Calu3 (cell line): ENCODE measurements at regions not wholly inside any gene's neighbourhood (a gene's known extent, or its start where the extent isn't known, plus 50 kb on each side); places are given as distances from the start of the nearest gene placed in this dataset.

ENCODE experiments used
- BruUV-seq: library from RNA; stranded (reverse); fragments of 400-500 nt; replicated peaks from 2 replicates; lab custom pipeline; 2021; lab: Mats Ljungman, UMichigan
- CTCF ChIA-PET: fragments of 300-600 bp; sonication (Branson Sonifier 250); formaldehyde crosslinking; loops from one replicate; lab custom pipeline; 2022; ENCODE audit warnings: antibody characterized with exemption; lab: Charles Lee
- DNase-seq: peaks from one replicate; pipeline ENCODE4 v3.0.0; 2022
- H3K27ac Mint-ChIP-seq: one replicate; pipeline ENCODE4 v1.8.0; 2022; ENCODE audit warnings: mixed read lengths; ENCODE audit not compliant: unreplicated experiment
- H3K27me3 Mint-ChIP-seq: one replicate; pipeline ENCODE4 v1.8.0; 2022; ENCODE audit warnings: mixed read lengths; ENCODE audit not compliant: unreplicated experiment
- H3K36me3 Mint-ChIP-seq: one replicate; pipeline ENCODE4 v1.8.0; 2022; ENCODE audit warnings: mild to moderate bottlenecking, moderate library complexity, mixed read lengths; ENCODE audit not compliant: insufficient read depth, unreplicated experiment
- H3K4me1 Mint-ChIP-seq: one replicate; pipeline ENCODE4 v1.8.0; 2022; ENCODE audit warnings: mild to moderate bottlenecking, low read depth, mixed read lengths; ENCODE audit not compliant: unreplicated experiment
- H3K4me3 Mint-ChIP-seq: one replicate; pipeline ENCODE4 v1.8.0; 2022; ENCODE audit warnings: mild to moderate bottlenecking, low read depth, moderate library complexity, mixed read lengths; ENCODE audit not compliant: unreplicated experiment
- H3K9me3 Mint-ChIP-seq: one replicate; pipeline ENCODE4 v1.8.0; 2022; ENCODE audit warnings: low read depth, mixed read lengths; ENCODE audit not compliant: unreplicated experiment
- intact Hi-C: fragments of 100-400 bp; cut with micrococcal nuclease; formaldehyde crosslinking; loops from one replicate; pipeline ENCODE4 v1.10.0; 2022; ENCODE audit not compliant: unreplicated experiment
- TF ChIP-seq, protein P1 (sequence below): fragments of 200-600 bp; IDR thresholded peaks from one replicate; pipeline ENCODE4 v1.8.0; 2022; ENCODE audit warnings: antibody characterized with exemption; ENCODE audit not compliant: unreplicated experiment

GRCh38 chr6:3559561-3559960 is 102.7 kb upstream of the SLC22A23 start:
- intact Hi-C loops = no loop called here
- Mint-ChIP-seq H3K4me1 (no peaks in the 10 kb centered on the region), H3K27me3 (peaks cover 30% of the 10 kb centered on the region), H3K9me3 (no peaks in the 10 kb centered on the region), H3K36me3 (no peaks in the 10 kb centered on the region), H3K4me3 (no peak overlapping the region), H3K27ac (no peak overlapping the region)
- DNase-seq = no peak
- TF ChIP-seq, protein P1, sequence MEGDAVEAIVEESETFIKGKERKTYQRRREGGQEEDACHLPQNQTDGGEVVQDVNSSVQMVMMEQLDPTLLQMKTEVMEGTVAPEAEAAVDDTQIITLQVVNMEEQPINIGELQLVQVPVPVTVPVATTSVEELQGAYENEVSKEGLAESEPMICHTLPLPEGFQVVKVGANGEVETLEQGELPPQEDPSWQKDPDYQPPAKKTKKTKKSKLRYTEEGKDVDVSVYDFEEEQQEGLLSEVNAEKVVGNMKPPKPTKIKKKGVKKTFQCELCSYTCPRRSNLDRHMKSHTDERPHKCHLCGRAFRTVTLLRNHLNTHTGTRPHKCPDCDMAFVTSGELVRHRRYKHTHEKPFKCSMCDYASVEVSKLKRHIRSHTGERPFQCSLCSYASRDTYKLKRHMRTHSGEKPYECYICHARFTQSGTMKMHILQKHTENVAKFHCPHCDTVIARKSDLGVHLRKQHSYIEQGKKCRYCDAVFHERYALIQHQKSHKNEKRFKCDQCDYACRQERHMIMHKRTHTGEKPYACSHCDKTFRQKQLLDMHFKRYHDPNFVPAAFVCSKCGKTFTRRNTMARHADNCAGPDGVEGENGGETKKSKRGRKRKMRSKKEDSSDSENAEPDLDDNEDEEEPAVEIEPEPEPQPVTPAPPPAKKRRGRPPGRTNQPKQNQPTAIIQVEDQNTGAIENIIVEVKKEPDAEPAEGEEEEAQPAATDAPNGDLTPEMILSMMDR = no peak
- no TSS peak for BruUV-seq
- CTCF ChIA-PET = no interaction called here

- TF ChIP-seq, protein P1 = no peak
- Mint-ChIP-seq H3K9me3 (no peaks in the 10 kb centered on the region), H3K4me1 (no peaks in the 10 kb centered on the region), H3K36me3 (no peaks in the 10 kb centered on the region), H3K27me3 (peaks cover 30% of the 10 kb centered on the region), H3K27ac (no peak overlapping the region), H3K4me3 (no peak overlapping the region)
- BruUV-seq = no TSS peak
- CTCF ChIA-PET = no interaction called here
- no peak for DNase-seq
- intact Hi-C loops = no loop called here
These were observed 100.5 kb upstream of the SLC22A23 start for GRCh38 chr6:3557336-3557735.

DNA sequence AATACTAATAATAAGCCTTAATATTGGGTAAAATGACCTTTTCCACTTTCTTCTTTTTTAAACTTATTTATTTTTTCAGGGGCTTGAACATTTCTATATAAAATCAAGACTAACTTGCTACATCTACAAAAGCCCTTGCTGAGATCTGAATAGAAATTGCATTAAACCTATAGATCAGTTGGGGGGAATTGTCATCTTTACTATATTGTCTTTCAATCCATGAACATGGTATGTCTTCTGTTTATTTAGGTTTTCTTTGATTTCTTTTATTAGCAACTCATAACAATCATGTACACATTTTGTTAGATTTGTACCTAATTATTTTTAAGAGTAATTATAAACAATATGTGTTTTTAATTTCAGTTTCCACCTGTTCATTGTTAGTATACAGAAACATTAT is 96.4 kb upstream of the SLC22A23 start:
- DNase-seq = no peak

DNA sequence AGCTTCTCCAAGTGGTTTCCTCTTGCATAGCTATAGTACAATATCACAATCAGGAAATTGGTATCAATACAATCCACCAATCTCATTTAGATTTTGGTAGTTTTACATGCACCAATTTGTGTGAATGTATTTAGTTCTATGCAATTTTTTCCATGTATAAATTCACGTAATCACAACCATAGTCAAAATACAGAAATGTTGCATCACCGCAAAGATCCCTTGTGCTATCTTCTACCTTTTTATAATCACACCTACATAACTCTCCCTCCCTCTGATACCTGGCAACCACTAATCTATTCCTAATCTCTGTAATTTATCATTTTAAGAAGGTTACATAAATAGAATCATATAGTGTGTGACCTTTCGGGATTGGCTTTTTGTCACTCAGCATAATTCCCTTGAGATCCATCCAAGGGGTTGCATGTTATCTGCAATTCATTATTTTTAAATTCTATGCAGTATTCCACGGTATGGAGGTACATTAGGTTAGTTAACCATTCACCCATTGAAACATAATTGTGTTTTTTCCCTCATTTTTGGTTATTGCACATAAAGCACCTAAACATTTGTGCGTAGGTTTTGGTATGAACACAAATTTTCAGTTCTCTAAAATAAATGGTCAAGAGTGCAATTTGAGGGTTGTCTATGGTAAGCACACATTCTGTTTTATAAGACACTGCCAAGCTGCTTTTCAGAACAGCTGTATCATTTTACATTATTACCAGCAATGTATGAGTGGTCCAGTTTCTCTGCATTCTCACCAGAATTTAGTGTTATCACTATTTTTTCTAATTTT is 95.1 kb upstream of the SLC22A23 start:
- Mint-ChIP-seq H3K36me3 (no peaks in the 10 kb centered on the region), H3K4me1 (no peaks in the 10 kb centered on the region), H3K27ac (no peak overlapping the region), H3K9me3 (peaks cover 2% of the 10 kb centered on the region), H3K27me3 (peaks cover 32% of the 10 kb centered on the region), H3K4me3 (no peak overlapping the region)
- DNase-seq = no peak
- intact Hi-C loops = no loop called here
- BruUV-seq = no TSS peak
- CTCF ChIA-PET = no interaction called here
- TF ChIP-seq, protein P1 = no peak

More for the DNA sequence above, 96.4 kb upstream of the SLC22A23 start:
- BruUV-seq = no TSS peak
- intact Hi-C loops = no loop called here
- Mint-ChIP-seq H3K27ac (no peak overlapping the region), H3K4me3 (no peak overlapping the region), H3K36me3 (no peaks in the 10 kb centered on the region), H3K27me3 (peaks cover 34% of the 10 kb centered on the region), H3K4me1 (no peaks in the 10 kb centered on the region), H3K9me3 (peaks cover 2% of the 10 kb centered on the region)
- TF ChIP-seq, protein P1 = no peak
- CTCF ChIA-PET = no interaction called here
